Prostate gland (tissue), 2 donors: ENCODE measurements at regions not wholly inside any gene's neighbourhood (a gene's known extent, or its start where the extent isn't known, plus 50 kb on each side); places are given as distances from the start of the nearest gene placed in this dataset.
A peak's percentile ranks its signal among the peaks of the same experiment; 100 is the strongest.

ENCODE experiments used
- DNase-seq: peaks from one replicate; pipeline ENCODE4 v3.0.0-alpha.2; 2019; ENCODE audit warnings: low spot score
- H3K27ac ChIP-seq, 2 donors: fragments of 200-600 bp; sonication (generic); 2 replicates each; pipeline ENCODE4 v1.5.1; 2017 to 2019
- H3K27me3 ChIP-seq: fragments of 200-600 bp; sonication (generic); replicated peaks from 2 replicates; pipeline ENCODE4 v1.5.1; 2019; ENCODE audit not compliant: insufficient read depth
- H3K36me3 ChIP-seq, 2 donors: fragments of 200-600 bp; sonication (generic); 1 replicate in 1 of 2; 2 replicates in 1 of 2; pipeline versions ENCODE4 v1.5.1 to v1.8.1; 2017 to 2019
- H3K4me1 ChIP-seq: fragments of 200-600 bp; sonication (generic); replicated peaks from 2 replicates; pipeline ENCODE4 v1.5.1; 2019
- H3K4me3 ChIP-seq, 2 donors: fragments of 200-600 bp; sonication (generic); 2 replicates each; pipeline ENCODE4 v1.5.1; 2017 to 2019
- H3K9me3 ChIP-seq: fragments of 200-600 bp; sonication (generic); 2 replicates; pipeline ENCODE4 v1.5.1; 2017
- CTCF ChIP-seq, 4 experiments: fragments of 200-600 bp in 2 of 4; fragments of 450-650 bp in 2 of 4; sonication (generic) in 2 of 4; IDR thresholded peaks; 1 replicate in 3 of 4; 2 replicates in 1 of 4; pipeline ENCODE4 v1.5.1; 2016 to 2019; ENCODE audit warnings: antibody characterized with exemption in 4 of 4, mild to moderate bottlenecking in 2 of 4, moderate library complexity in 2 of 4
- POLR2A ChIP-seq: fragments of 450-650 bp; IDR thresholded peaks from one replicate; pipeline ENCODE4 v1.6.1; 2016; ENCODE audit warnings: antibody characterized with exemption, mild to moderate bottlenecking
- POLR2AphosphoS5 ChIP-seq: sonication (generic); formaldehyde crosslinking; IDR thresholded peaks from one replicate; pipeline ENCODE4 v1.6.1; 2017; ENCODE audit warnings: antibody characterized with exemption
- WGBS: methylation state at CpG from one replicate; pipeline ENCODE4 v1.1.5; 2018; 5-methylcytosine and 5-hydroxymethylcytosine counted together
- intact Hi-C: fragments of 100-400 bp; cut with DNase I; formaldehyde crosslinking; loops from one replicate; pipeline ENCODE4 v1.14.2; 2022

- TF ChIP-seq CTCF (IDR thresholded peaks at IDR 0.05): no peak
- TF ChIP-seq POLR2A: no peak
- peak; percentile 17 for TF ChIP-seq POLR2AphosphoS5
- 45% methylated on average over 11 of the region's 12 CpGs for WGBS
Observed at GRCh38 chr22:47275605-47276449, 513.4 kb downstream of the TBC1D22A start.

GRCh38 chr22:47274196-47274595 is 511.7 kb downstream of the TBC1D22A start:
- Histone ChIP-seq H3K9me3 (no peaks in the 10 kb centered on the region), H3K27ac (no peak overlapping the region), H3K4me1 (no peaks in the 10 kb centered on the region), H3K4me3 (no peak overlapping the region), H3K27me3 (no peaks in the 10 kb centered on the region), H3K36me3 (no peaks in the 10 kb centered on the region)
- TF ChIP-seq POLR2AphosphoS5: no peak
- no peak for TF ChIP-seq POLR2A
- intact Hi-C loops: no loop called here
- WGBS: 98% methylated on average over 11 of the region's 11 CpGs
- no peak for DNase-seq

More at GRCh38 chr22:47275605-47276449, 513.4 kb downstream of the TBC1D22A start:
- H3K27me3 ChIP-seq: no peaks in the 10 kb centered on the region
- no peak overlapping the region for H3K4me3 ChIP-seq
- no peak for DNase-seq
- H3K36me3 ChIP-seq: no peaks in the 10 kb centered on the region
- H3K27ac ChIP-seq: no peak overlapping the region
- no peaks in the 10 kb centered on the region for H3K4me1 ChIP-seq
- H3K9me3 ChIP-seq: no peaks in the 10 kb centered on the region
- intact Hi-C loops: no loop called here

- no peak overlapping the region for H3K27ac ChIP-seq
- WGBS: 86% methylated on average over 14 of the region's 14 CpGs
- no peaks in the 10 kb centered on the region for H3K27me3 ChIP-seq
- no peak overlapping the region for H3K4me3 ChIP-seq
- DNase-seq: no peak
- TF ChIP-seq CTCF (IDR thresholded peaks at IDR 0.05) (no peak), POLR2AphosphoS5 (no peak), POLR2A (no peak)
- intact Hi-C loops: no loop called here
- no peaks in the 10 kb centered on the region for H3K36me3 ChIP-seq
- H3K9me3 ChIP-seq: no peaks in the 10 kb centered on the region
- H3K4me1 ChIP-seq: no peaks in the 10 kb centered on the region
Observed at GRCh38 chr22:47270463-47271135, 508.1 kb downstream of the TBC1D22A start.

GRCh38 chr22:47269516-47270088 is 507.2 kb downstream of the TBC1D22A start:
- no peak for DNase-seq

More at GRCh38 chr22:47269516-47270088, 507.2 kb downstream of the TBC1D22A start:
- Histone ChIP-seq H3K4me1 (no peaks in the 10 kb centered on the region), H3K27me3 (no peaks in the 10 kb centered on the region), H3K4me3 (no peak overlapping the region), H3K9me3 (no peaks in the 10 kb centered on the region), H3K36me3 (no peaks in the 10 kb centered on the region), H3K27ac (no peak overlapping the region)
- TF ChIP-seq POLR2AphosphoS5: no peak
- TF ChIP-seq CTCF (IDR thresholded peaks at IDR 0.05): no peak
- TF ChIP-seq POLR2A: no peak
- intact Hi-C loops: no loop called here
- 75% methylated on average over 6 of the region's 6 CpGs for WGBS
